ENCODE measurements at regions not wholly inside any gene's neighbourhood (a gene's known extent, or its start where the extent isn't known, plus 50 kb on each side); places are given as distances from the start of the nearest gene placed in this dataset.

DNA sequence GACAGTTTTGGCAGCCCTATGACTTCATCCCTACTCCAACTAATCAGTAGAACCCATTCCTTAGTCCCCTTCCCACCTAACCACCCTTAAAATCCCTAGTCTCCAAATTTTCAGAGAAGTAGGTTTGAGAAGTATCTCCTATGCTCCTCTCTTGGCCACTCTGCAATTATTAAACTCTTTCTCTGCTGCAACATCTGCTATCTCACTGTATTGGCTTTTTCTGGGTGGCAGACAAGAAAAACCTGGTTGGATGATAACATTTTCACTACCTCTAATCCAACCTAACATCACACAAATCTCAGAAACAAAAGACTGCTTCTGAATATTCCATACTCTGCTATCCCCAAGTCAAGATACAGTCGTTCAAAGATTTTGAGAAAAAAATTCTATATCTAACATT, 542.4 kb upstream of the SOX9 start:
- no peak for DNase-seq (ENCODE audit: low read depth in 1 of 2, low spot score in 1 of 2)
- no peaks in the 10 kb centered on the region for H3K27me3 ChIP-seq (ENCODE audit: insufficient read depth, poor library complexity, severe bottlenecking)

GRCh38 chr17:71580220-71580619, 540.6 kb upstream of the SOX9 start:
- Histone ChIP-seq H3K27ac (replicated peaks) (no peak overlapping the region), H3K4me3 (replicated peaks; ENCODE audit: insufficient read depth, low read length) (no peak overlapping the region), H3K27me3 (ENCODE audit: insufficient read depth, poor library complexity, severe bottlenecking) (no peaks in the 10 kb centered on the region)
- TF ChIP-seq SPI1 (IDR thresholded peaks at IDR 0.05; ENCODE audit: borderline replicate concordance, low read depth) = no peak
- TF ChIP-seq, protein P1, sequence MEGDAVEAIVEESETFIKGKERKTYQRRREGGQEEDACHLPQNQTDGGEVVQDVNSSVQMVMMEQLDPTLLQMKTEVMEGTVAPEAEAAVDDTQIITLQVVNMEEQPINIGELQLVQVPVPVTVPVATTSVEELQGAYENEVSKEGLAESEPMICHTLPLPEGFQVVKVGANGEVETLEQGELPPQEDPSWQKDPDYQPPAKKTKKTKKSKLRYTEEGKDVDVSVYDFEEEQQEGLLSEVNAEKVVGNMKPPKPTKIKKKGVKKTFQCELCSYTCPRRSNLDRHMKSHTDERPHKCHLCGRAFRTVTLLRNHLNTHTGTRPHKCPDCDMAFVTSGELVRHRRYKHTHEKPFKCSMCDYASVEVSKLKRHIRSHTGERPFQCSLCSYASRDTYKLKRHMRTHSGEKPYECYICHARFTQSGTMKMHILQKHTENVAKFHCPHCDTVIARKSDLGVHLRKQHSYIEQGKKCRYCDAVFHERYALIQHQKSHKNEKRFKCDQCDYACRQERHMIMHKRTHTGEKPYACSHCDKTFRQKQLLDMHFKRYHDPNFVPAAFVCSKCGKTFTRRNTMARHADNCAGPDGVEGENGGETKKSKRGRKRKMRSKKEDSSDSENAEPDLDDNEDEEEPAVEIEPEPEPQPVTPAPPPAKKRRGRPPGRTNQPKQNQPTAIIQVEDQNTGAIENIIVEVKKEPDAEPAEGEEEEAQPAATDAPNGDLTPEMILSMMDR (IDR thresholded peaks at IDR 0.05; ENCODE audit: insufficient read depth, low read length) = no peak
- TF ChIP-seq REST (IDR thresholded peaks at IDR 0.05; ENCODE audit: insufficient replicate concordance, low read depth) = no peak
- TF ChIP-seq POLR2AphosphoS5 (IDR thresholded peaks at IDR 0.05; ENCODE audit: low read depth) = no peak
- TF ChIP-seq GABPA (IDR thresholded peaks at IDR 0.05; ENCODE audit: low read depth) = no peak
- DNase-seq (ENCODE audit: low read depth in 1 of 2, low spot score in 1 of 2) = no peak

More for the DNA sequence above, 542.4 kb upstream of the SOX9 start:
- H3K27ac ChIP-seq (replicated peaks) = no peak overlapping the region
- TF ChIP-seq SPI1 (IDR thresholded peaks at IDR 0.05; ENCODE audit: borderline replicate concordance, low read depth) = no peak
- TF ChIP-seq GABPA (IDR thresholded peaks at IDR 0.05; ENCODE audit: low read depth) = no peak
- TF ChIP-seq REST (IDR thresholded peaks at IDR 0.05; ENCODE audit: insufficient replicate concordance, low read depth) = no peak
- no peak for TF ChIP-seq POLR2AphosphoS5 (IDR thresholded peaks at IDR 0.05; ENCODE audit: low read depth)
- TF ChIP-seq, protein P1 (IDR thresholded peaks at IDR 0.05; ENCODE audit: insufficient read depth, low read length) = no peak
- no peak overlapping the region for H3K4me3 ChIP-seq (replicated peaks; ENCODE audit: insufficient read depth, low read length)

GRCh38 chr17:71585540-71585939, 535.3 kb upstream of the SOX9 start:
- Histone ChIP-seq H3K4me3 (replicated peaks; ENCODE audit: insufficient read depth, low read length) (no peak overlapping the region), H3K27me3 (ENCODE audit: insufficient read depth, poor library complexity, severe bottlenecking) (no peaks in the 10 kb centered on the region), H3K27ac (replicated peaks) (no peak overlapping the region)
- no peak for TF ChIP-seq POLR2AphosphoS5 (IDR thresholded peaks at IDR 0.05; ENCODE audit: low read depth)
- TF ChIP-seq, protein P1 (IDR thresholded peaks at IDR 0.05; ENCODE audit: insufficient read depth, low read length) = no peak
- no peak for DNase-seq (ENCODE audit: low read depth in 1 of 2, low spot score in 1 of 2)

DNA sequence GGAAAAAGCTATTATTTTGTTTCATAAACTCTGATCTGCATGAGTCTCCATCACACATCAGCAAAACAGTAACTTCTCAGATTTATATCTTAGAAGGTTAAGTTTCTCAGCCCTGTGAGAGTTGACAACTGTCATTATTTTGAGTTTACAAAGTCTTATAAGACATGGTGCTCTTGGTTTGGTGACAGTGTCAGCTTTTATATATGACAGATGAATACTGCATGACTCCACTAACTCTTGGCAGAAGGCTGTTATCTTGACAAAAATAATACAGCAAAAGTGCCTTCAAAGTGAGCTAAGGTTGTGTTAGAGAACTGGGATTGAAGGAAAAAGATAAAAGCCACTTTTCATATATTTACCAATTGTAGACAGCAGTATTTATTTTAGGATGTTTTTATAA, 528.4 kb upstream of the SOX9 start:
- no peak for DNase-seq (ENCODE audit: low read depth in 1 of 2, low spot score in 1 of 2)
- no peak overlapping the region for H3K4me3 ChIP-seq (replicated peaks; ENCODE audit: insufficient read depth, low read length)
- no peak for TF ChIP-seq POLR2AphosphoS5 (IDR thresholded peaks at IDR 0.05; ENCODE audit: low read depth)
- no peak for TF ChIP-seq REST (IDR thresholded peaks at IDR 0.05; ENCODE audit: insufficient replicate concordance, low read depth)
- no peak for TF ChIP-seq GABPA (IDR thresholded peaks at IDR 0.05; ENCODE audit: low read depth)
- TF ChIP-seq, protein P1 (IDR thresholded peaks at IDR 0.05; ENCODE audit: insufficient read depth, low read length) = no peak
- TF ChIP-seq SPI1 (IDR thresholded peaks at IDR 0.05; ENCODE audit: borderline replicate concordance, low read depth) = no peak
- no peak overlapping the region for H3K27ac ChIP-seq (replicated peaks)
- H3K27me3 ChIP-seq (ENCODE audit: insufficient read depth, poor library complexity, severe bottlenecking) = no peaks in the 10 kb centered on the region

All from HL-60 (cell line).